K562 (cell line): ENCODE measurements at regions not wholly inside any gene's neighbourhood (a gene's known extent, or its start where the extent isn't known, plus 50 kb on each side); places are given as distances from the start of the nearest gene placed in this dataset.

Experiments
- ATAC-seq: fragments of 200-7000 bp; cut with Tn5 transposase; 3 replicates; pipeline ENCODE4 v1.9.1; 2020; ENCODE audit warnings: moderate library complexity
- BruUV-seq: library from RNA; stranded (reverse); fragments of 400-500 nt; replicated peaks from 2 replicates; lab custom pipeline; 2021; lab: Mats Ljungman, UMichigan
- CTCF ChIA-PET: fragments of 300-600 bp; formaldehyde crosslinking; extraction: SDS; loops from one replicate; lab custom pipeline; 2021; ENCODE audit warnings: low intra/inter-chr PET ratio; lab: Yijun Ruan, JAX
- POLR2A ChIA-PET: fragments of 300-600, 350-650 bp; sonication (Branson Sonifier 250); formaldehyde crosslinking; extraction: SDS; loops from one replicate; lab custom pipeline; 2021; ENCODE audit warnings: antibody characterized with exemption, inconsistent platforms; lab: Yijun Ruan, JAX
- DNase-seq, 4 experiments: peaks; one replicate each; pipeline versions ENCODE4 v3.0.0 to v3.0.0-alpha.2; 2011 to 2018; ENCODE audit warnings: low spot score in 3 of 4, mixed read lengths in 3 of 4; ENCODE audit errors: extremely low read depth in 1 of 4
- FAIRE-seq: peaks from 2 replicates; lab custom pipeline; 2011; peaks lifted over from hg19 to GRCh38; lab: Jason Lieb, UNC
- H2AFZ ChIP-seq: 2 replicates; pipeline ENCODE4 v1.6.0; 2011; ENCODE audit warnings: low read depth, low read length, control low read depth, inconsistent platforms
- H3K27ac ChIP-seq: fragments of 200-600 bp; 3 replicates; pipeline ENCODE4 v1.8.0; 2011; ENCODE audit warnings: low read depth, mild to moderate bottlenecking, control low read depth, inconsistent platforms, low read length, moderate library complexity, mixed read lengths; ENCODE audit errors: extremely low read depth
- H3K27me3 ChIP-seq, 2 experiments: fragments of 300-600 bp in 1 of 2; 2 replicates in 1 of 2; 3 replicates in 1 of 2; pipeline versions ENCODE4 v1.6.0 to v1.8.0; 2011; ENCODE audit warnings: inconsistent platforms in 2 of 2, low read length in 2 of 2, mild to moderate bottlenecking in 1 of 2, mixed read lengths in 1 of 2, moderate library complexity in 1 of 2; ENCODE audit not compliant: control insufficient read depth in 2 of 2, insufficient read depth in 2 of 2
- H3K36me3 ChIP-seq: fragments of 300-600 bp; 3 replicates; pipeline ENCODE4 v1.8.0; 2011; ENCODE audit warnings: mild to moderate bottlenecking, low read length, inconsistent platforms; ENCODE audit not compliant: control insufficient read depth, insufficient read depth
- H3K4me1 ChIP-seq, 2 experiments: fragments of 200-600 bp in 1 of 2; replicated peaks in 1 of 2; 2 replicates in 1 of 2; 3 replicates in 1 of 2; pipeline versions ENCODE4 v1.5.1 to v1.8.0; 2011; ENCODE audit warnings: inconsistent platforms in 2 of 2, low read length in 2 of 2, mild to moderate bottlenecking in 1 of 2, mixed read lengths in 1 of 2, moderate library complexity in 1 of 2; ENCODE audit not compliant: control insufficient read depth in 2 of 2, insufficient read depth in 2 of 2
- H3K4me2 ChIP-seq: 2 replicates; pipeline ENCODE4 v1.6.1; 2011; ENCODE audit warnings: low read length, control low read depth, inconsistent platforms, mixed read lengths; ENCODE audit not compliant: insufficient read depth
- H3K4me3 ChIP-seq: fragments of 200-600 bp; sonication (generic), shearing (Covaris generic); 2 replicates; pipeline ENCODE4 v1.5.1; 2016; ENCODE audit warnings: control low read depth, inconsistent platforms
- H3K79me2 ChIP-seq: fragments of 200-600 bp; 3 replicates; pipeline ENCODE4 v1.8.0; 2011; ENCODE audit warnings: low read length, inconsistent platforms; ENCODE audit not compliant: control insufficient read depth, insufficient read depth
- H3K9ac ChIP-seq, 2 experiments: 2 replicates each; pipeline versions ENCODE4 v1.6.0 to v1.6.1; 2011; ENCODE audit warnings: low read depth in 2 of 2, low read length in 2 of 2, control low read depth in 1 of 2, inconsistent platforms in 1 of 2, mild to moderate bottlenecking in 1 of 2, mixed read lengths in 1 of 2; ENCODE audit not compliant: insufficient read depth in 1 of 2
- H3K9me1 ChIP-seq: one replicate; pipeline ENCODE4 v1.6.0; 2011; ENCODE audit warnings: inconsistent platforms, mild to moderate bottlenecking, low read length, moderate library complexity; ENCODE audit not compliant: control insufficient read depth, insufficient read depth
- H3K9me3 ChIP-seq: replicated peaks from 2 replicates; pipeline ENCODE4 v1.5.1; 2011; ENCODE audit warnings: low read depth, low read length, inconsistent platforms; ENCODE audit not compliant: control insufficient read depth, insufficient read depth
- H4K20me1 ChIP-seq: replicated peaks from 2 replicates; pipeline ENCODE4 v1.6.1; 2011; ENCODE audit warnings: low read length, inconsistent platforms, mixed read lengths; ENCODE audit not compliant: control insufficient read depth, insufficient read depth
- ADNP ChIP-seq: fragments of 200-800 bp; sonication (Bioruptor generic); IDR thresholded peaks from 2 replicates; pipeline ENCODE4 v1.6.1; 2016; ENCODE audit warnings: missing genetic modification characterization, missing compliant biosample characterization
- C11orf30 ChIP-seq: fragments of 450-650 bp; IDR thresholded peaks from 2 replicates; pipeline ENCODE4 v1.6.1; 2016; ENCODE audit warnings: low read depth, mild to moderate bottlenecking
- E4F1 ChIP-seq: fragments of 250-450 bp; sonication (Bioruptor Pico); IDR thresholded peaks from 2 replicates; pipeline ENCODE4 v1.5.0; 2021; ENCODE audit warnings: mild to moderate bottlenecking, borderline replicate concordance
- FOXA3 ChIP-seq, 2 experiments: fragments of 450-650 bp in 1 of 2; sonication (generic) in 1 of 2; formaldehyde crosslinking; IDR thresholded peaks in 1 of 2; conservative IDR thresholded peaks in 1 of 2; 2 replicates each; pipeline versions ENCODE4 v1.4.0 to v1.8.0; 2020 to 2022; ENCODE audit warnings: mild to moderate bottlenecking in 2 of 2, missing genetic modification reagents in 1 of 2
- FOXJ3 ChIP-seq: sonication (generic); formaldehyde crosslinking; IDR thresholded peaks from 2 replicates; pipeline ENCODE4 v1.4.0; 2020; ENCODE audit warnings: mild to moderate bottlenecking, missing genetic modification reagents
- FOXP1 ChIP-seq: sonication (generic); formaldehyde crosslinking; IDR thresholded peaks from 2 replicates; pipeline ENCODE4 v1.8.0; 2022; ENCODE audit warnings: mild to moderate bottlenecking, missing genetic modification reagents
- KAT8 ChIP-seq: fragments of 450-650 bp; IDR thresholded peaks from 2 replicates; pipeline ENCODE4 v1.6.1; 2016; ENCODE audit warnings: low read depth, mild to moderate bottlenecking
- MTF1 ChIP-seq: fragments of 250-450 bp; sonication (Bioruptor Pico); IDR thresholded peaks from 2 replicates; pipeline ENCODE4 v1.9.0; 2021; ENCODE audit warnings: moderate library complexity, mild to moderate bottlenecking, inconsistent platforms, borderline replicate concordance
- RAD51 ChIP-seq: fragments of 450-650 bp; IDR thresholded peaks from 2 replicates; pipeline ENCODE4 v1.7.1; 2016; ENCODE audit warnings: low read depth, mild to moderate bottlenecking, borderline replicate concordance
- SAFB2 ChIP-seq: fragments of 200-400 bp; formaldehyde crosslinking; IDR thresholded peaks from 2 replicates; pipeline ENCODE4 v1.6.1; 2018; ENCODE audit warnings: borderline replicate concordance, low read length, low read depth, moderate library complexity; ENCODE audit not compliant: severe bottlenecking
- SIX5 ChIP-seq, 2 experiments: IDR thresholded peaks; 2 replicates each; pipeline ENCODE4 v1.6.1; 2011; ENCODE audit warnings: low read length in 2 of 2, borderline replicate concordance in 1 of 2, low read depth in 1 of 2, mild to moderate bottlenecking in 1 of 2, moderate library complexity in 1 of 2; ENCODE audit not compliant: insufficient read depth in 1 of 2
- SUPT5H ChIP-seq: fragments of 450-650 bp; IDR thresholded peaks from 2 replicates; pipeline ENCODE4 v1.6.1; 2016
- TBL1XR1 ChIP-seq, 2 experiments: IDR thresholded peaks; 2 replicates each; pipeline ENCODE4 v1.6.1; 2012; ENCODE audit warnings: improper control_type of control experiment in 2 of 2, low read length in 2 of 2, mild to moderate bottlenecking in 1 of 2
- ZBED1 ChIP-seq: IDR thresholded peaks from 2 replicates; pipeline ENCODE4 v1.6.1; 2014
- ZFP91 ChIP-seq: sonication (generic); formaldehyde crosslinking; IDR thresholded peaks from 2 replicates; pipeline ENCODE4 v1.8.0; 2022; ENCODE audit warnings: mild to moderate bottlenecking, missing genetic modification reagents
- ZNF140 ChIP-seq: fragments of 250-450 bp; sonication (Bioruptor Pico); IDR thresholded peaks from 2 replicates; pipeline ENCODE4 v1.8.0; 2021; ENCODE audit warnings: moderate library complexity, mild to moderate bottlenecking, inconsistent platforms
- ZNF586 ChIP-seq: fragments of 450-650 bp; formaldehyde crosslinking; conservative IDR thresholded peaks from 2 replicates; pipeline ENCODE4 v1.4.0; 2020; ENCODE audit warnings: mild to moderate bottlenecking, moderate library complexity
- WGBS: fragments of 100-300 bp; shearing (Covaris generic); methylation state at CpG from one replicate; pipeline ENCODE4 v1.1.6; 2016; ENCODE audit warnings: low coverage, mixed read lengths; ENCODE audit not compliant: insufficient coverage; ENCODE audit errors: missing lambda C conversion rate; 5-methylcytosine and 5-hydroxymethylcytosine counted together
- in situ Hi-C: fragments of 300-500 bp; cut with MboI; formaldehyde crosslinking; loops from 4 replicates; pipeline ENCODE4 v1.15.0; 2018; ENCODE audit warnings: inconsistent platforms, mixed read lengths
- intact Hi-C: fragments of 100-400 bp; cut with micrococcal nuclease; formaldehyde crosslinking; loops from 2 replicates; pipeline ENCODE4 v1.14.2; 2022

GRCh38 chr12:94704452-94705306 lies 54.3 kb upstream of the TMCC3 start:
- Histone ChIP-seq H3K4me1 (no peaks in the 10 kb centered on the region), H3K36me3 (no peaks in the 10 kb centered on the region), H4K20me1 (no peaks in the 10 kb centered on the region), H3K79me2 (no peaks in the 10 kb centered on the region), H3K4me3 (no peak overlapping the region), H3K9ac (no peak overlapping the region), H3K4me2 (no peak overlapping the region), H3K27me3 (peaks cover 2 to 6% of the 10 kb centered on the region in 2 experiments; a peak in 3 of 5 replicates), H2AFZ (no peak overlapping the region), H3K27ac (no peak overlapping the region), H3K9me3 (no peaks in the 10 kb centered on the region), H3K9me1 (no peaks in the 10 kb centered on the region)
- FAIRE-seq (no peak), ATAC-seq (no peak), DNase-seq (no peak)
- in situ Hi-C loops, result no loop called here
- ChIA-PET CTCF (no interaction called here), POLR2A (no interaction called here)
- 3% methylated on average over 9 of the region's 9 CpGs for WGBS
- intact Hi-C loops, result no loop called here
- no TSS peak for BruUV-seq
- TF ChIP-seq ZBED1 (no peak), C11orf30 (no peak), E4F1 (no peak), SAFB2 (no peak), MTF1 (CRISPR knock-in tag) (no peak), ZNF586 (CRISPR knock-in tag) (no peak), FOXA3 (CRISPR knock-in tag; conservative IDR thresholded peaks at IDR 0.05 in 1 of 2, IDR thresholded peaks at IDR 0.05 in 1 of 2) (no peak), ADNP (tag) (no peak), KAT8 (no peak), ZFP91 (CRISPR knock-in tag) (no peak), FOXJ3 (CRISPR knock-in tag) (no peak), ZNF140 (CRISPR knock-in tag) (no peak), TBL1XR1 (IDR thresholded peaks at IDR 0.05; ENCODE audit: low read length in 2 of 2) (no peak), SUPT5H (no peak), FOXP1 (CRISPR knock-in tag) (no peak), SIX5 (IDR thresholded peaks at IDR 0.05; ENCODE audit: borderline replicate concordance in 1 of 2, insufficient read depth in 1 of 2, low read depth in 1 of 2, low read length in 2 of 2) (no peak), RAD51 (no peak)
